ENCODE measurements at regions not wholly inside any gene's neighbourhood (a gene's known extent, or its start where the extent isn't known, plus 50 kb on each side); places are given as distances from the start of the nearest gene placed in this dataset.

- no peak for TF ChIP-seq EZH2 (IDR thresholded peaks at IDR 0.05)
- TF ChIP-seq ZFX (IDR thresholded peaks at IDR 0.05) = no peak
- no peak for TF ChIP-seq EGR1 (IDR thresholded peaks at IDR 0.05; ENCODE audit: low read depth)
- DNase-seq (ENCODE audit: low read depth, low spot score) (no peak), ATAC-seq (no peak)
- no peak overlapping the region for H3K4me2 ChIP-seq (ENCODE audit: low read length)
- ChIA-PET RAD21 (ENCODE audit: low non-redundant PET in 1 of 2, low total read pairs in 2 of 2, uncharacterized antibody in 2 of 2, unreplicated experiment in 2 of 2) (no interaction called here), CTCF (no interaction called here), POLR2A (no interaction called here)
- no peaks in the 10 kb centered on the region for H3K79me2 ChIP-seq (ENCODE audit: insufficient read depth, low read length)
- BruUV-seq (replicated peaks) = no TSS peak
- H4K20me1 ChIP-seq (ENCODE audit: insufficient read depth) = no peaks in the 10 kb centered on the region
- no peak overlapping the region for H2AFZ ChIP-seq (ENCODE audit: low read depth, low read length, poor library complexity, severe bottlenecking)
- no peak overlapping the region for H3K9ac ChIP-seq (ENCODE audit: low read length)
- H3K27me3 ChIP-seq (ENCODE audit: insufficient read depth, low read length) = no peaks in the 10 kb centered on the region
- H3K36me3 ChIP-seq (ENCODE audit: control insufficient read depth in 1 of 2, insufficient read depth in 2 of 2, low read length in 2 of 2) = no peaks in the 10 kb centered on the region
- intact Hi-C loops (cut with micrococcal nuclease) = no loop called here
- no peak overlapping the region for H3K27ac ChIP-seq (ENCODE audit: low read depth, low read length)
- no peaks in the 10 kb centered on the region for H3K9me2 ChIP-seq (ENCODE audit: insufficient read depth)
- H3K4me1 ChIP-seq (ENCODE audit: control insufficient read depth in 1 of 2, insufficient read depth in 2 of 2, low read length in 2 of 2) = no peaks in the 10 kb centered on the region
- no peak overlapping the region for H3K4me3 ChIP-seq (replicated peaks in 1 of 2; ENCODE audit: low read depth in 1 of 2, low read length in 2 of 2)
- H3K9me3 ChIP-seq (ENCODE audit: control insufficient read depth in 1 of 2, insufficient read depth in 1 of 2, low read depth in 1 of 2, low read length in 2 of 2) = no peaks in the 10 kb centered on the region
Measured at GRCh38 chr5:9775339-9775738, 145.2 kb upstream of the TAS2R1 start.

GRCh38 chr5:9774472-9775079 is 144.4 kb upstream of the TAS2R1 start:
- Histone ChIP-seq H3K9ac (ENCODE audit: low read length) (no peak overlapping the region), H3K9me2 (ENCODE audit: insufficient read depth) (no peaks in the 10 kb centered on the region), H2AFZ (ENCODE audit: low read depth, low read length, poor library complexity, severe bottlenecking) (no peak overlapping the region), H3K79me2 (ENCODE audit: insufficient read depth, low read length) (no peaks in the 10 kb centered on the region), H3K4me3 (replicated peaks in 1 of 2; ENCODE audit: low read depth in 1 of 2, low read length in 2 of 2) (no peak overlapping the region), H3K4me1 (ENCODE audit: control insufficient read depth in 1 of 2, insufficient read depth in 2 of 2, low read length in 2 of 2) (no peaks in the 10 kb centered on the region), H3K9me3 (ENCODE audit: control insufficient read depth in 1 of 2, insufficient read depth in 1 of 2, low read depth in 1 of 2, low read length in 2 of 2) (no peaks in the 10 kb centered on the region), H3K27me3 (ENCODE audit: insufficient read depth, low read length) (no peaks in the 10 kb centered on the region), H3K4me2 (ENCODE audit: low read length) (no peak overlapping the region), H3K27ac (ENCODE audit: low read depth, low read length) (no peak overlapping the region), H3K36me3 (ENCODE audit: control insufficient read depth in 1 of 2, insufficient read depth in 2 of 2, low read length in 2 of 2) (no peaks in the 10 kb centered on the region), H4K20me1 (ENCODE audit: insufficient read depth) (no peaks in the 10 kb centered on the region)
- ChIA-PET POLR2A (no interaction called here), RAD21 (ENCODE audit: low non-redundant PET in 1 of 2, low total read pairs in 2 of 2, uncharacterized antibody in 2 of 2, unreplicated experiment in 2 of 2) (no interaction called here), CTCF (no interaction called here)
- DNase-seq (ENCODE audit: low read depth, low spot score) (no peak), ATAC-seq (no peak)
- TF ChIP-seq RAD21 (IDR thresholded peaks at IDR 0.05; ENCODE audit: low read depth) (peak; percentile 14; the same call in 1 of the 2 replicates), ZBTB33 (IDR thresholded peaks at IDR 0.05; ENCODE audit: extremely low read depth, insufficient replicate concordance, low read length) (no peak)
- intact Hi-C loops (cut with micrococcal nuclease) = no loop called here
- BruUV-seq (replicated peaks) = no TSS peak
